ENCODE measurements at regions not wholly inside any gene's neighbourhood (a gene's known extent, or its start where the extent isn't known, plus 50 kb on each side); places are given as distances from the start of the nearest gene placed in this dataset.
"Not testable (repeated sequence)": the region's sequence is repeated elsewhere in the genome, so short reads cannot be mapped to it uniquely, and the experiment has no call there.

DNA sequence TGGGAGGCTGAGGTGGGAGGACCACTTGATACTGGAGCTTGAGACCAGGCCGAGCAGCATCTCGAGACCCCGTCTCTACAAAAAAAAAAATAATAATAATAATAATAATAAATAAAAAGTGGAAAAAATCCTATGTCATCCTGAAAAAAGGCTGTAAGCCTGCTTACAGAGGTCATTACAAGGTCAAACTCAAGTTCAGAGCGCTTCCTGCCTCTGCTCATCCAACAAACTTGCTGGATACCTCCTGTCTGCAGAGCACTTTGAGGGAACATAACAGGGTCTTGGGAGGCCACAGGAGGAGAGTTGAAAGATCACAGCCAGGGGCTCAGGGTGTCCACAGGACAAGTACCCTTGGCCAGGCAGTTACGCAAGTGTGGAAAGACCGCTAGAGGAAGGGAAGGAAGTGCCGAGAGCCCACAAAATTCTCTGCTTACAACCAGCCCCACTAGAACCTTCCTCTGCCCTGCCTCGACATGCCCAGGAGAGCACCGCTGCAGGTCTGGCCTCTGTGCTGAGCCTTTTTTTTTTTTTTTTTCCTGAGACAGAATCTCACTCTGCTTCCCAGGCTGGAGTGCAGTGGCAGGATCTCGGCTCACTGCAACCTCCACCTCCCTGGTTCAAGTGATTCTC, 92.5 kb downstream of the NSUN5 start:
- H3K4me1 ChIP-seq (ENCODE audit: insufficient read depth, low read length, poor library complexity, severe bottlenecking); CTCF ChIA-PET; H3K27me3 ChIP-seq (replicated peaks; ENCODE audit: insufficient read depth, low read depth, low read length, poor library complexity); DNase-seq (ENCODE audit: low spot score); H3K36me3 ChIP-seq (ENCODE audit: insufficient read depth, low read length, poor library complexity, severe bottlenecking); H3K27ac ChIP-seq (ENCODE audit: low read depth, low read length, poor library complexity, severe bottlenecking); H3K9me3 ChIP-seq (ENCODE audit: low read depth, low read length, poor library complexity, severe bottlenecking); POLR2A ChIA-PET (ENCODE audit: low non-redundant PET); BruUV-seq (replicated peaks); intact Hi-C loops (cut with micrococcal nuclease; ENCODE audit: unreplicated experiment); H3K4me3 ChIP-seq (ENCODE audit: low read depth, low read length, poor library complexity, severe bottlenecking): not testable (repeated sequence)

DNA sequence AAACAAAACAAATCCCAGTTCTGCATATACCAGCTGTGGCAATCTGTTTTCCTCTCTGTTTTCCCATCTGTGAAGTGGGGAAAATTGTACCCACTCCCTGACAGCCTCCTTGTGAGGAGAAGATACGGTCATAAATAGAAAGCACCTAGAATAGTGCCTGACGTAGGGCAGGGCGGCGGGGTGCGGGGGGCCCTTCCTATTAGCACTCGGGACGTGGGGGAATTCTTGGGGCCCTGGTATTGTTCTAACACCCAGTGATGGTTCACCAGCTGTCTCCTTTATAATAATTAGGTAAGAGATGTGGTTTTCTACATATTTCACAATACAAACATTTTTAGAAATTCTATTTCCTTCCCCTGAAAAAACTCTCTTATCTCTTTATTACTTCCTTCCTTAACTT, 93.4 kb downstream of the NSUN5 start:
- POLR2A ChIA-PET (ENCODE audit: low non-redundant PET); CTCF ChIA-PET; H3K36me3 ChIP-seq (ENCODE audit: insufficient read depth, low read length, poor library complexity, severe bottlenecking); DNase-seq (ENCODE audit: low spot score); BruUV-seq (replicated peaks); H3K27me3 ChIP-seq (replicated peaks; ENCODE audit: insufficient read depth, low read depth, low read length, poor library complexity); H3K27ac ChIP-seq (ENCODE audit: low read depth, low read length, poor library complexity, severe bottlenecking); H3K9me3 ChIP-seq (ENCODE audit: low read depth, low read length, poor library complexity, severe bottlenecking); intact Hi-C loops (cut with micrococcal nuclease; ENCODE audit: unreplicated experiment); H3K4me1 ChIP-seq (ENCODE audit: insufficient read depth, low read length, poor library complexity, severe bottlenecking); H3K4me3 ChIP-seq (ENCODE audit: low read depth, low read length, poor library complexity, severe bottlenecking): not testable (repeated sequence)

DNA sequence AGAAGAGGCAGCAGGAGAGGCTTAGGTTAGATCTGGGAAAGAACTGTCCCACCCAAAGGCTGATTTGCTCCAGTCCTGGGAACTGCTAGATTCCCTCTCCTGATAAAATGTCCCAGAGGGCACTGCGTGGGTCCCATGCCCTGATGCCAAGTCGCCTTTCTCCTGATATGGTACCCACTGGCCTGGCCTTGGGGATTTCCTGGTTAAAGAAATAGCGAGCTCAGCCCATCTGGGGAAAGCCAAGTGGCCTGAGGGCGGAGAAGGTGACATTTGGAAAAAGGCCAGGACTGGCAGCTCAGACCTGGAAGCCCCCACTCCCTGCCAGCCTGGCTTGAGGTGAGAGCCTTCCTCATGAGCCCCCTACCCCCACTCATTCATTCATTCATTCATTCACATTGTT, 94.2 kb downstream of the NSUN5 start:
- H3K27ac ChIP-seq (ENCODE audit: low read depth, low read length, poor library complexity, severe bottlenecking); intact Hi-C loops (cut with micrococcal nuclease; ENCODE audit: unreplicated experiment); H3K36me3 ChIP-seq (ENCODE audit: insufficient read depth, low read length, poor library complexity, severe bottlenecking); H3K4me1 ChIP-seq (ENCODE audit: insufficient read depth, low read length, poor library complexity, severe bottlenecking); H3K27me3 ChIP-seq (replicated peaks; ENCODE audit: insufficient read depth, low read depth, low read length, poor library complexity); BruUV-seq (replicated peaks); H3K4me3 ChIP-seq (ENCODE audit: low read depth, low read length, poor library complexity, severe bottlenecking); POLR2A ChIA-PET (ENCODE audit: low non-redundant PET); H3K9me3 ChIP-seq (ENCODE audit: low read depth, low read length, poor library complexity, severe bottlenecking); CTCF ChIA-PET: not testable (repeated sequence)
- DNase-seq (ENCODE audit: low spot score), result peak; percentile 1

DNA sequence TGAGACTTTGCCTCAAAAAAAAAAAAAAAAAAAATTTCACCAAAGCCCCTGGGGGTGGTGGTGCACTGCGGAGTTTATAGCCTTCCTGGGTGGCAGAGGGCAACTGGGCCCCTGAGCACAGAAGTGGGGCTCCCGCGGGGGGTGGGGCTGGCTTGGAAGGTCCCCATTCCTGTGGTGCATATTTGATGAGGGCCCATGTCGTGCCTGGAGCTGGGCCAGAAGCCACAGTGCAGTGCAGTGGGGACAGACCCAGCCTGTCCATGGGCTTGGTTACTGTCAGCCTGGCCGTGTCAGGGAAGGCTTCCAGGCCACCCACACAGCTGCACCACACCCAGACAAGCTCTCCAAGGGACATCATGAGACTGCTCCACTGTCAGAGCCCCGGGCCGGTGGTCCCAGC, 95.5 kb downstream of the NSUN5 start:
- H3K4me3 ChIP-seq (ENCODE audit: low read depth, low read length, poor library complexity, severe bottlenecking); H3K27me3 ChIP-seq (replicated peaks; ENCODE audit: insufficient read depth, low read depth, low read length, poor library complexity); H3K36me3 ChIP-seq (ENCODE audit: insufficient read depth, low read length, poor library complexity, severe bottlenecking); DNase-seq (ENCODE audit: low spot score); intact Hi-C loops (cut with micrococcal nuclease; ENCODE audit: unreplicated experiment); H3K4me1 ChIP-seq (ENCODE audit: insufficient read depth, low read length, poor library complexity, severe bottlenecking); H3K9me3 ChIP-seq (ENCODE audit: low read depth, low read length, poor library complexity, severe bottlenecking); H3K27ac ChIP-seq (ENCODE audit: low read depth, low read length, poor library complexity, severe bottlenecking); BruUV-seq (replicated peaks); POLR2A ChIA-PET (ENCODE audit: low non-redundant PET); CTCF ChIA-PET: not testable (repeated sequence)

- intact Hi-C loops (cut with micrococcal nuclease; ENCODE audit: unreplicated experiment), result not testable (repeated sequence)
These were observed 103.0 kb downstream of the NSUN5 start for GRCh38 chr7:73205594-73205993.

GRCh38 chr7:73204898-73205297, 103.7 kb downstream of the NSUN5 start:
- H3K4me1 ChIP-seq (ENCODE audit: insufficient read depth, low read length, poor library complexity, severe bottlenecking); POLR2A ChIA-PET (ENCODE audit: low non-redundant PET); H3K4me3 ChIP-seq (ENCODE audit: low read depth, low read length, poor library complexity, severe bottlenecking); H3K9me3 ChIP-seq (ENCODE audit: low read depth, low read length, poor library complexity, severe bottlenecking); CTCF ChIA-PET; BruUV-seq (replicated peaks); H3K36me3 ChIP-seq (ENCODE audit: insufficient read depth, low read length, poor library complexity, severe bottlenecking); DNase-seq (ENCODE audit: low spot score); H3K27ac ChIP-seq (ENCODE audit: low read depth, low read length, poor library complexity, severe bottlenecking); intact Hi-C loops (cut with micrococcal nuclease; ENCODE audit: unreplicated experiment); H3K27me3 ChIP-seq (replicated peaks; ENCODE audit: insufficient read depth, low read depth, low read length, poor library complexity): not testable (repeated sequence)

More at GRCh38 chr7:73205594-73205993, 103.0 kb downstream of the NSUN5 start:
- H3K4me3 ChIP-seq (ENCODE audit: low read depth, low read length, poor library complexity, severe bottlenecking); H3K27ac ChIP-seq (ENCODE audit: low read depth, low read length, poor library complexity, severe bottlenecking); H3K36me3 ChIP-seq (ENCODE audit: insufficient read depth, low read length, poor library complexity, severe bottlenecking); BruUV-seq (replicated peaks); H3K27me3 ChIP-seq (replicated peaks; ENCODE audit: insufficient read depth, low read depth, low read length, poor library complexity); CTCF ChIA-PET; DNase-seq (ENCODE audit: low spot score); POLR2A ChIA-PET (ENCODE audit: low non-redundant PET); H3K9me3 ChIP-seq (ENCODE audit: low read depth, low read length, poor library complexity, severe bottlenecking); H3K4me1 ChIP-seq (ENCODE audit: insufficient read depth, low read length, poor library complexity, severe bottlenecking): not testable (repeated sequence)

- H3K4me1 ChIP-seq (ENCODE audit: insufficient read depth, low read length, poor library complexity, severe bottlenecking); BruUV-seq (replicated peaks); H3K36me3 ChIP-seq (ENCODE audit: insufficient read depth, low read length, poor library complexity, severe bottlenecking); H3K9me3 ChIP-seq (ENCODE audit: low read depth, low read length, poor library complexity, severe bottlenecking); intact Hi-C loops (cut with micrococcal nuclease; ENCODE audit: unreplicated experiment); H3K27ac ChIP-seq (ENCODE audit: low read depth, low read length, poor library complexity, severe bottlenecking); DNase-seq (ENCODE audit: low spot score); H3K4me3 ChIP-seq (ENCODE audit: low read depth, low read length, poor library complexity, severe bottlenecking); POLR2A ChIA-PET (ENCODE audit: low non-redundant PET); CTCF ChIA-PET; H3K27me3 ChIP-seq (replicated peaks; ENCODE audit: insufficient read depth, low read depth, low read length, poor library complexity): not testable (repeated sequence)
These were observed 105.3 kb downstream of the NSUN5 start for GRCh38 chr7:73203312-73203711.

- H3K36me3 ChIP-seq (ENCODE audit: insufficient read depth, low read length, poor library complexity, severe bottlenecking); BruUV-seq (replicated peaks); DNase-seq (ENCODE audit: low spot score); POLR2A ChIA-PET (ENCODE audit: low non-redundant PET); H3K27ac ChIP-seq (ENCODE audit: low read depth, low read length, poor library complexity, severe bottlenecking); H3K4me1 ChIP-seq (ENCODE audit: insufficient read depth, low read length, poor library complexity, severe bottlenecking); H3K9me3 ChIP-seq (ENCODE audit: low read depth, low read length, poor library complexity, severe bottlenecking); H3K4me3 ChIP-seq (ENCODE audit: low read depth, low read length, poor library complexity, severe bottlenecking); H3K27me3 ChIP-seq (replicated peaks; ENCODE audit: insufficient read depth, low read depth, low read length, poor library complexity); CTCF ChIA-PET; intact Hi-C loops (cut with micrococcal nuclease; ENCODE audit: unreplicated experiment): not testable (repeated sequence)
These were observed 107.4 kb downstream of the NSUN5 start for GRCh38 chr7:73201264-73201663.

Data from A673 (cell line).